ENCODE measurements at regions not wholly inside any gene's neighbourhood (a gene's known extent, or its start where the extent isn't known, plus 50 kb on each side); places are given as distances from the start of the nearest gene placed in this dataset.

GRCh38 chr4:112894951-112895350 lies 154.5 kb upstream of the ANK2 start:
- POLR2A ChIA-PET: no interaction called here
- BruUV-seq (replicated peaks): no TSS peak
- H3K79me2 ChIP-seq (ENCODE audit: control insufficient read depth, insufficient read depth, low read length): no peaks in the 10 kb centered on the region
- no peak overlapping the region for H3K9ac ChIP-seq (replicated peaks; ENCODE audit: extremely low read depth, insufficient read depth, low read length)
- CTCF ChIA-PET: interaction anchor here (1.0 to 1.5 kb wide), 2 partner anchors 15 to 43 kb away, joined by 3 to 7 read pairs; no protein-coding TSS in a partner anchor
- H3K36me3 ChIP-seq (ENCODE audit: control insufficient read depth in 2 of 2, extremely low read depth in 1 of 2, insufficient read depth in 2 of 2, low read length in 2 of 2): no peaks in the 10 kb centered on the region
- no peak overlapping the region for H3K4me2 ChIP-seq (ENCODE audit: insufficient read depth, low read length)
- H3K27me3 ChIP-seq (ENCODE audit: control insufficient read depth in 2 of 2, insufficient read depth in 2 of 2, low read length in 2 of 2): no peaks in the 10 kb centered on the region
- TF ChIP-seq, protein P1, sequence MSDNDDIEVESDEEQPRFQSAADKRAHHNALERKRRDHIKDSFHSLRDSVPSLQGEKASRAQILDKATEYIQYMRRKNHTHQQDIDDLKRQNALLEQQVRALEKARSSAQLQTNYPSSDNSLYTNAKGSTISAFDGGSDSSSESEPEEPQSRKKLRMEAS (IDR thresholded peaks at IDR 0.05; ENCODE audit: insufficient read depth, insufficient read length): no peak
- TF ChIP-seq EZH2 (IDR thresholded peaks at IDR 0.05; ENCODE audit: borderline replicate concordance, low read depth, low read length, severe bottlenecking): no peak
- TF ChIP-seq CTCF (IDR thresholded peaks at IDR 0.05; ENCODE audit: extremely low read depth in 1 of 2, insufficient read depth in 1 of 2, low read depth in 1 of 2, low read length in 2 of 2): no peak
- no peak for TF ChIP-seq JUN (IDR thresholded peaks at IDR 0.05; ENCODE audit: borderline replicate concordance, insufficient read depth, insufficient read length, low read depth)
- no peak for TF ChIP-seq POLR2A (IDR thresholded peaks at IDR 0.05; ENCODE audit: low read depth, low read length)
- TF ChIP-seq MYC (IDR thresholded peaks at IDR 0.05; ENCODE audit: low read depth, low read length): no peak
- TF ChIP-seq FOS (IDR thresholded peaks at IDR 0.05; ENCODE audit: borderline replicate concordance, insufficient read depth, low read length): no peak
- TF ChIP-seq POLR2AphosphoS5 (IDR thresholded peaks at IDR 0.05; ENCODE audit: insufficient read depth, low read depth, low read length): no peak
- no peak for TF ChIP-seq GATA2 (IDR thresholded peaks at IDR 0.05; ENCODE audit: insufficient read depth, insufficient read length, low read depth, low read length)
- DNase-seq (ENCODE audit: low read depth, low spot score) (no peak), FAIRE-seq (no peak)
- dilution Hi-C loops (cut with MboI; ENCODE audit: extremely low pct_ligation_motif_present, low sequenced_read_pairs): no loop called here
- no peaks in the 10 kb centered on the region for H3K9me3 ChIP-seq (replicated peaks; ENCODE audit: control insufficient read depth, insufficient read depth, low read length)
- H2AFZ ChIP-seq (ENCODE audit: low read depth, low read length): no peak overlapping the region
- H3K4me3 ChIP-seq (replicated peaks in 1 of 3; ENCODE audit: insufficient read depth in 1 of 3, low read depth in 1 of 3, low read length in 3 of 3): no peak overlapping the region
- no peak overlapping the region for H3K27ac ChIP-seq (ENCODE audit: insufficient read depth, low read depth, low read length)
- no peaks in the 10 kb centered on the region for H4K20me1 ChIP-seq (replicated peaks; ENCODE audit: control insufficient read depth, extremely low read depth, insufficient read depth, low read length)
- no peaks in the 10 kb centered on the region for H3K9me1 ChIP-seq (replicated peaks; ENCODE audit: control insufficient read depth, extremely low read depth, insufficient read depth, low read length)
- H3K4me1 ChIP-seq (ENCODE audit: control insufficient read depth, extremely low read depth, insufficient read depth, low read length): no peaks in the 10 kb centered on the region
- intact Hi-C loops (cut with micrococcal nuclease): no loop called here
